Thyroid gland (tissue), 4 donors: ENCODE measurements at regions not wholly inside any gene's neighbourhood (a gene's known extent, or its start where the extent isn't known, plus 50 kb on each side); places are given as distances from the start of the nearest gene placed in this dataset.

Experiments
- DNase-seq, 2 donors: peaks; one replicate each; pipeline ENCODE4 v3.0.0-alpha.2; 2019
- H3K27ac ChIP-seq, 3 donors: fragments of 200-600 bp; sonication (generic); 1 replicate in 2 of 3; 2 replicates in 1 of 3; pipeline ENCODE4 v1.5.1; 2016 to 2019; ENCODE audit warnings: mild to moderate bottlenecking in 1 of 3, moderate library complexity in 1 of 3
- H3K27me3 ChIP-seq: fragments of 200-600 bp; sonication (generic); one replicate; pipeline ENCODE4 v1.5.1; 2019
- H3K36me3 ChIP-seq, 2 donors: fragments of 200-600 bp; sonication (generic); one replicate each; pipeline ENCODE4 v1.5.1; 2016 to 2019
- H3K4me1 ChIP-seq, 2 donors: fragments of 200-600 bp; sonication (generic); one replicate each; pipeline ENCODE4 v1.5.1; 2017 to 2019
- H3K4me3 ChIP-seq, 3 donors: fragments of 200-600 bp; sonication (generic); replicated peaks in 1 of 3; 1 replicate in 2 of 3; 2 replicates in 1 of 3; pipeline ENCODE4 v1.5.1; 2016; ENCODE audit warnings: mild to moderate bottlenecking in 1 of 3
- H3K9me3 ChIP-seq: fragments of 200-600 bp; sonication (generic); one replicate; pipeline ENCODE4 v1.5.1; 2017
- POLR2A ChIP-seq, 2 donors: fragments of 450-650 bp; IDR thresholded peaks; one replicate each; pipeline ENCODE4 v1.6.1; 2017; ENCODE audit warnings: antibody characterized with exemption in 2 of 2, mild to moderate bottlenecking in 2 of 2, moderate library complexity in 1 of 2
- WGBS, 2 donors: methylation state at CpG; one replicate each; pipeline ENCODE4 v1.1.5; 2017; 5-methylcytosine and 5-hydroxymethylcytosine counted together
- intact Hi-C: fragments of 100-400 bp; cut with DNase I; formaldehyde crosslinking; loops from one replicate; pipeline ENCODE4 v1.15.1; 2023
- TF ChIP-seq, protein P1 (sequence below), 6 experiments: fragments of 200-600 bp in 3 of 6; fragments of 450-650 bp in 3 of 6; sonication (generic) in 3 of 6; IDR thresholded peaks; one replicate each; pipeline ENCODE4 v1.5.1; 2016 to 2019; ENCODE audit warnings: antibody characterized with exemption in 6 of 6, mild to moderate bottlenecking in 2 of 6, inconsistent platforms in 1 of 6, moderate library complexity in 1 of 6

DNA sequence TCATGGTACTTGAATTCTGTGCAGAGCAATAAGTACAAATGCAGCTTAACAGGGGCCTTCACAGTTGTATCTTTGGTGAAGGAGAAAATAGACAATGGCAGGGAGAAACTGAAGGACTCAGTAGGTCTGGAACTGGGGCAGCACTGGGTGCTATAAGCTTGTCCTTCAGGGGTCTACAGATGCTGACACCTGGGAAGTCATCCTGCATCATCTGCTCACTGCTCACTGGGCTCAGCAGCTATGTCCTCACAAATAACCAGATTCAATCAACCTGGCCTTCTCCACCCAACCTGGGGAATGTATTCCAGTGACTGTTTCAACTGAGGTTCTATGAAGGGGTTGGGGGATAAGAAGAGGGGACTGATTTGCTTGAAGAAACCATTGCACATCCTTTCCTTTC, 117.0 kb downstream of the ZNF280B start:
- H3K27ac ChIP-seq: no peak overlapping the region
- H3K4me1 ChIP-seq: peaks cover 3 to 21% of the 10 kb centered on the region in 2 donors
- no peak for DNase-seq
- intact Hi-C loops: no loop called here
- TF ChIP-seq POLR2A (IDR thresholded peaks at IDR 0.05): no peak
- TF ChIP-seq, protein P1, sequence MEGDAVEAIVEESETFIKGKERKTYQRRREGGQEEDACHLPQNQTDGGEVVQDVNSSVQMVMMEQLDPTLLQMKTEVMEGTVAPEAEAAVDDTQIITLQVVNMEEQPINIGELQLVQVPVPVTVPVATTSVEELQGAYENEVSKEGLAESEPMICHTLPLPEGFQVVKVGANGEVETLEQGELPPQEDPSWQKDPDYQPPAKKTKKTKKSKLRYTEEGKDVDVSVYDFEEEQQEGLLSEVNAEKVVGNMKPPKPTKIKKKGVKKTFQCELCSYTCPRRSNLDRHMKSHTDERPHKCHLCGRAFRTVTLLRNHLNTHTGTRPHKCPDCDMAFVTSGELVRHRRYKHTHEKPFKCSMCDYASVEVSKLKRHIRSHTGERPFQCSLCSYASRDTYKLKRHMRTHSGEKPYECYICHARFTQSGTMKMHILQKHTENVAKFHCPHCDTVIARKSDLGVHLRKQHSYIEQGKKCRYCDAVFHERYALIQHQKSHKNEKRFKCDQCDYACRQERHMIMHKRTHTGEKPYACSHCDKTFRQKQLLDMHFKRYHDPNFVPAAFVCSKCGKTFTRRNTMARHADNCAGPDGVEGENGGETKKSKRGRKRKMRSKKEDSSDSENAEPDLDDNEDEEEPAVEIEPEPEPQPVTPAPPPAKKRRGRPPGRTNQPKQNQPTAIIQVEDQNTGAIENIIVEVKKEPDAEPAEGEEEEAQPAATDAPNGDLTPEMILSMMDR (IDR thresholded peaks at IDR 0.05): no peak
- H3K36me3 ChIP-seq: no peaks in the 10 kb centered on the region
- no peaks in the 10 kb centered on the region for H3K9me3 ChIP-seq
- no peak overlapping the region for H3K4me3 ChIP-seq
- H3K27me3 ChIP-seq: no peaks in the 10 kb centered on the region

DNA sequence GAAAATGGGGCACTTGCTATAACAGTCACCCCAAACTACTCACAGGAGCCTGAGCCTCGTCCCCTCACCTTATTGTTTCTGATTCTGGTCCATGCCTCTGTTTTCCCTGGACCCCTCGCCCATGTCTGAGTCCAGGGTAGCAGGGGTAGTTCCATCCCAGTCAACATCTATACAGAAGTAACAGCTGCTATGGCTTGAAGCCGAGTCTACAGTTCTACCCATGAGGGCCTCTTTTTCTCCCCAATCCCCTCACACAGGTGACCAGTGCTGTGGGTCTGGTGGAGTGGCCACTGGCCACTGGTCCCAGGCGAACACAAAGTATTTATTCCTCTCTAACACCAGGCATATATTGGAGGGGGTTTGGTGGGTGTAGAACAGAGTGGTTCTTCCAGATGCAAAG, 116.4 kb downstream of the ZNF280B start:
- no peak for DNase-seq
- WGBS, 2 donors: 78 to 88% methylated on average over 4 of the region's 4 CpGs
- Histone ChIP-seq H3K36me3 (no peaks in the 10 kb centered on the region), H3K4me3 (no peak overlapping the region), H3K9me3 (no peaks in the 10 kb centered on the region), H3K27me3 (no peaks in the 10 kb centered on the region), H3K4me1 (peaks cover 3 to 21% of the 10 kb centered on the region in 2 donors), H3K27ac (no peak overlapping the region)
- intact Hi-C loops: no loop called here
- TF ChIP-seq, protein P1 (IDR thresholded peaks at IDR 0.05): no peak
- TF ChIP-seq POLR2A (IDR thresholded peaks at IDR 0.05): no peak

GRCh38 chr22:22394591-22394990, 114.0 kb downstream of the ZNF280B start:
- Histone ChIP-seq H3K27me3 (no peaks in the 10 kb centered on the region), H3K4me1 (peaks cover 0 to 10% of the 10 kb centered on the region in 2 donors), H3K9me3 (no peaks in the 10 kb centered on the region), H3K36me3 (no peaks in the 10 kb centered on the region), H3K4me3 (no peak overlapping the region), H3K27ac (no peak overlapping the region)
- 81 to 83% methylated on average over 1 of the region's 1 CpG for WGBS, 2 donors
- TF ChIP-seq POLR2A (IDR thresholded peaks at IDR 0.05): no peak
- TF ChIP-seq, protein P1 (IDR thresholded peaks at IDR 0.05): no peak
- DNase-seq: no peak
- intact Hi-C loops: no loop called here

- Histone ChIP-seq H3K27ac (no peak overlapping the region), H3K4me1 (peaks cover 0 to 10% of the 10 kb centered on the region in 2 donors), H3K4me3 (no peak overlapping the region), H3K36me3 (no peaks in the 10 kb centered on the region), H3K27me3 (no peaks in the 10 kb centered on the region), H3K9me3 (no peaks in the 10 kb centered on the region)
- TF ChIP-seq, protein P1 (IDR thresholded peaks at IDR 0.05): no peak
- TF ChIP-seq POLR2A (IDR thresholded peaks at IDR 0.05): no peak
- DNase-seq: peak; percentile 79 to 87
- WGBS, 2 donors: 15 to 47% methylated on average over 2 to 3 of the region's 3 CpGs
- intact Hi-C loops: no loop called here
Measured at GRCh38 chr22:22395245-22395644, 113.3 kb downstream of the ZNF280B start.

DNA sequence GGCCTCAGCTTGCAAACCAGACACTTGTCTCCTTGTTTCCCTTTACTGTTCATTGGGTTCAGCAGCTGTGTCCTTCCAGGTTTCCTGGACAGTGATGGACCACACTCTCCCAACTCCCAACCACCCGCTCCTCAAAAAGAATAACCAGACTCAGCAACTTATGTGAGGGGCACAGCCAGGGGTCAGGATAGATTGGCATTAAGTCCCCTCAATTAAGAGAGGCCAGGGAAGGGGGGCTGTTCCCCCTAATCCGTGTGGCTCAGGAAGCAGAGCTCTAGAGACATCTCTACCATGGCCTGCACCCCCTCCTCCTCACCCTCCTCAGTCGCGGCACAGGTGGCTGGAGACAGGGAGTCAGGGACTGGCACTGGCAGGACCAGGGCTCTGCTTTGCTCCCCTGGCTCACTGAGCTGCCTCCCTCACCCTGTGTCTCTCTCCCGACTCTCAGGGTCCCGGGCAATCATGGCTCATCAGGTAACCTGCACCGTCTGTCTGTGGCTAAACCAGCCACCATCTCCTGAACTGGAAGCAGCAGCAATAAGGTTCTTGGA, 111.7 kb downstream of the ZNF280B start:
- Histone ChIP-seq H3K27ac (no peak overlapping the region), H3K27me3 (no peaks in the 10 kb centered on the region), H3K9me3 (no peaks in the 10 kb centered on the region), H3K4me1 (peaks cover 0 to 10% of the 10 kb centered on the region in 2 donors), H3K36me3 (no peaks in the 10 kb centered on the region), H3K4me3 (no peak overlapping the region)
- WGBS, 2 donors: 75 to 84% methylated on average over 7 of the region's 7 CpGs
- intact Hi-C loops: no loop called here
- TF ChIP-seq POLR2A (IDR thresholded peaks at IDR 0.05): no peak
- TF ChIP-seq, protein P1 (IDR thresholded peaks at IDR 0.05): no peak
- DNase-seq: no peak
